Natural killer cell (primary cell): ENCODE measurements at regions not wholly inside any gene's neighbourhood (a gene's known extent, or its start where the extent isn't known, plus 50 kb on each side); places are given as distances from the start of the nearest gene placed in this dataset.

Experiments
- ATAC-seq, 3 donors: fragments of 150-1000 bp in 2 of 3; fragments of 200-7000 bp in 1 of 3; cut with Tn5 transposase; 1 replicate in 1 of 3; 2 replicates in 2 of 3; pipeline ENCODE4 v1.10.0; 2021; ENCODE audit warnings: mild to moderate bottlenecking in 2 of 3, moderate library complexity in 2 of 3
- DNase-seq, 2 donors: peaks; one replicate each; pipeline versions ENCODE4 v3.0.0 to v3.0.0-alpha.2; 2013 to 2021; ENCODE audit warnings: mixed read lengths in 1 of 2
- H3K27ac ChIP-seq: one replicate; pipeline ENCODE4 v1.5.1; 2013; ENCODE audit warnings: mild to moderate bottlenecking, low read length
- H3K27me3 ChIP-seq: one replicate; pipeline ENCODE4 v1.6.1; 2013; ENCODE audit warnings: low read length; ENCODE audit not compliant: control insufficient read depth, insufficient read depth
- H3K36me3 ChIP-seq: one replicate; pipeline ENCODE4 v1.6.1; 2013; ENCODE audit warnings: low read length; ENCODE audit not compliant: control insufficient read depth, insufficient read depth
- H3K4me1 ChIP-seq: one replicate; pipeline ENCODE4 v1.6.1; 2013; ENCODE audit warnings: low read length; ENCODE audit not compliant: control insufficient read depth, insufficient read depth
- H3K4me3 ChIP-seq: one replicate; pipeline ENCODE4 v1.5.1; 2013; ENCODE audit warnings: low read length
- H3K9me3 ChIP-seq: one replicate; pipeline ENCODE4 v1.6.1; 2013; ENCODE audit warnings: low read length; ENCODE audit not compliant: control insufficient read depth, insufficient read depth
- H3K27ac Mint-ChIP-seq, 2 donors: one replicate each; pipeline ENCODE4 v1.8.0; 2022; ENCODE audit warnings: mild to moderate bottlenecking in 2 of 2, mixed read lengths in 2 of 2, moderate library complexity in 1 of 2
- H3K27me3 Mint-ChIP-seq, 2 donors: one replicate each; pipeline ENCODE4 v1.8.0; 2022; ENCODE audit warnings: low read depth in 2 of 2, mixed read lengths in 2 of 2
- H3K36me3 Mint-ChIP-seq: one replicate; pipeline ENCODE4 v1.8.0; 2022; ENCODE audit warnings: mixed read lengths
- H3K4me1 Mint-ChIP-seq, 2 donors: one replicate each; pipeline ENCODE4 v1.8.0; 2022; ENCODE audit warnings: mixed read lengths in 2 of 2
- H3K4me3 Mint-ChIP-seq: one replicate; pipeline ENCODE4 v1.8.0; 2022; ENCODE audit warnings: mild to moderate bottlenecking, moderate library complexity, mixed read lengths
- H3K9me3 Mint-ChIP-seq, 2 donors: one replicate each; pipeline ENCODE4 v1.8.0; 2022; ENCODE audit warnings: mixed read lengths in 2 of 2
- WGBS: methylation state at CpG from one replicate; pipeline ENCODE4 v1.1.7; 2013; ENCODE audit warnings: missing lambda C conversion rate; ENCODE audit not compliant: insufficient coverage; 5-methylcytosine and 5-hydroxymethylcytosine counted together
- intact Hi-C: fragments of 100-400 bp; cut with micrococcal nuclease; formaldehyde crosslinking; loops from one replicate; pipeline ENCODE4 v1.14.2; 2022
- TF ChIP-seq, protein P1 (sequence below): fragments of 200-600 bp; IDR thresholded peaks from one replicate; pipeline ENCODE4 v1.8.0; 2022; ENCODE audit warnings: antibody characterized with exemption

DNA sequence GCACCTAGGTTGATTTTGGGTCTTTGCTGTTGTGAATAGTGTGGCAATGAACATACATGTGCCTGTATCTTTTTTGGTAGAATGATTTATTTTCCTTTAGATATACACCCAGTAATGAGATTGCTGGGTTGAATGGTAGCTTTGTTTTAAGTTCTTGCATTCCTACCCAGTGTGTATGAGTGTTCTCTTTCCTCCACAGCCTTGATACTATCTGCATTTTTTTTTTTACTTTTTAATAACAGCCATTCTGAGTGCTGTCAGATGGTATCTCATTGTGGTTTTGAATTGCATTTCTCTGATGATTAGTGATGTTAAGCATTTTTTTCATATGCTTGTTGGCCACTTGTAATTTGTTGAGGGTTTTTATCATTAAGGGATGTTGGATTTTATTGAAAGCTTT, 351.8 kb upstream of the GNPDA2 start:
- H3K4me3 ChIP-seq: no peak overlapping the region
- H3K4me3 Mint-ChIP-seq: no peak overlapping the region
- H3K27me3 ChIP-seq: no peaks in the 10 kb centered on the region
- peaks cover 11 to 16% of the 10 kb centered on the region in 2 donors for H3K9me3 Mint-ChIP-seq
- H3K27ac ChIP-seq: no peak overlapping the region
- H3K4me1 ChIP-seq: no peaks in the 10 kb centered on the region
- no peaks in the 10 kb centered on the region for H3K4me1 Mint-ChIP-seq
- H3K36me3 Mint-ChIP-seq: peaks cover 18% of the 10 kb centered on the region
- intact Hi-C loops: no loop called here
- no peak overlapping the region for H3K27ac Mint-ChIP-seq
- H3K36me3 ChIP-seq: no peaks in the 10 kb centered on the region
- H3K9me3 ChIP-seq: no peaks in the 10 kb centered on the region
- ATAC-seq (no peak), DNase-seq (no peak)
- H3K27me3 Mint-ChIP-seq: no peaks in the 10 kb centered on the region
- TF ChIP-seq, protein P1, sequence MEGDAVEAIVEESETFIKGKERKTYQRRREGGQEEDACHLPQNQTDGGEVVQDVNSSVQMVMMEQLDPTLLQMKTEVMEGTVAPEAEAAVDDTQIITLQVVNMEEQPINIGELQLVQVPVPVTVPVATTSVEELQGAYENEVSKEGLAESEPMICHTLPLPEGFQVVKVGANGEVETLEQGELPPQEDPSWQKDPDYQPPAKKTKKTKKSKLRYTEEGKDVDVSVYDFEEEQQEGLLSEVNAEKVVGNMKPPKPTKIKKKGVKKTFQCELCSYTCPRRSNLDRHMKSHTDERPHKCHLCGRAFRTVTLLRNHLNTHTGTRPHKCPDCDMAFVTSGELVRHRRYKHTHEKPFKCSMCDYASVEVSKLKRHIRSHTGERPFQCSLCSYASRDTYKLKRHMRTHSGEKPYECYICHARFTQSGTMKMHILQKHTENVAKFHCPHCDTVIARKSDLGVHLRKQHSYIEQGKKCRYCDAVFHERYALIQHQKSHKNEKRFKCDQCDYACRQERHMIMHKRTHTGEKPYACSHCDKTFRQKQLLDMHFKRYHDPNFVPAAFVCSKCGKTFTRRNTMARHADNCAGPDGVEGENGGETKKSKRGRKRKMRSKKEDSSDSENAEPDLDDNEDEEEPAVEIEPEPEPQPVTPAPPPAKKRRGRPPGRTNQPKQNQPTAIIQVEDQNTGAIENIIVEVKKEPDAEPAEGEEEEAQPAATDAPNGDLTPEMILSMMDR: no peak

DNA sequence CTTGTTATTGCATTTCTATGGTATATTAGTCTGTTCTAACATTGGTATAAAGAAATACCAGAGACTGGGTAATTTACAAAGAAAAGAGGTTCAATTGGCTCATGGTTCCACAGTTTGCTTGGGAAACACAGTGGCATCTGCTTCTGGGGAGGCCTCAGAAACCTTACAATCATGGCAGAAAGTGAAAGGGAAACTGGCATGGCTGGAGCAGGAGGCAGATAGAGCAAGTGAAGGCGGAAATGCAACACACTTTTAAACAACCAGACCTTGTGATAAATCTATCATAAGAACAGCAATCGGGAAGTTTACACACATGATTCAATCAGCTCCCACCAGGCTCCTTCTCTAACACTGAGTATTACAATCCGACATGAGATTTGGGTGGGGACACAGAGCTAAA, 346.6 kb upstream of the GNPDA2 start:
- Mint-ChIP-seq H3K27ac (no peak overlapping the region), H3K4me3 (no peak overlapping the region), H3K27me3 (no peaks in the 10 kb centered on the region), H3K9me3 (peaks cover 10 to 23% of the 10 kb centered on the region in 2 donors), H3K36me3 (peaks cover 5% of the 10 kb centered on the region), H3K4me1 (no peaks in the 10 kb centered on the region)
- TF ChIP-seq, protein P1: no peak
- no peaks in the 10 kb centered on the region for H3K4me1 ChIP-seq
- 72% methylated on average over 3 of the region's 3 CpGs for WGBS
- ATAC-seq (no peak), DNase-seq (no peak)
- intact Hi-C loops: no loop called here
- no peaks in the 10 kb centered on the region for H3K27me3 ChIP-seq
- no peak overlapping the region for H3K4me3 ChIP-seq
- H3K9me3 ChIP-seq: peaks cover 2% of the 10 kb centered on the region
- no peak overlapping the region for H3K27ac ChIP-seq
- no peaks in the 10 kb centered on the region for H3K36me3 ChIP-seq

DNA sequence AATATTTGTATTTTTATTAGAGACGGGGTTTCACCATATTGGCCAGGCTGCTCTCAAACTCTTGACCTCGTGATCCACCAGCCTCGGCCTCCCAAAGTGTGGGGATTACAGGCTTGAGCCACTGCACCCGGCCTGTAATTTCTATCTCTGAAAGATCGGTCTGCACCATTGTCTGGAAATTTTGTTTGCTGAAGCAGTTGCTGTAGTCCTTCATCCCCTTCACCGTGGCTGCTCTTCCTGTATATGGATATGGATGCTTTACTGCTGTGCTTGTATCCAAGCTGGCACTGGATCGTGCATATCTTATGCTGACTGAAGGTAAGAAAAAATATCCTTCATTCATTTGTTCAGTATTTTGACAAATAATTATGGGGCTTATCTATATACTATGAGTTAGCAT, 338.4 kb upstream of the GNPDA2 start:
- Mint-ChIP-seq H3K4me1 (no peaks in the 10 kb centered on the region), H3K4me3 (no peak overlapping the region), H3K36me3 (peaks cover 6% of the 10 kb centered on the region), H3K27me3 (no peaks in the 10 kb centered on the region), H3K27ac (no peak overlapping the region), H3K9me3 (peaks cover 19 to 21% of the 10 kb centered on the region in 2 donors)
- no peaks in the 10 kb centered on the region for H3K4me1 ChIP-seq
- 87% methylated on average over 6 of the region's 7 CpGs for WGBS
- no peak overlapping the region for H3K4me3 ChIP-seq
- intact Hi-C loops: no loop called here
- no peaks in the 10 kb centered on the region for H3K36me3 ChIP-seq
- ATAC-seq (no peak), DNase-seq (no peak)
- TF ChIP-seq, protein P1: no peak
- peaks cover 3% of the 10 kb centered on the region for H3K9me3 ChIP-seq
- H3K27me3 ChIP-seq: no peaks in the 10 kb centered on the region
- H3K27ac ChIP-seq: no peak overlapping the region

DNA sequence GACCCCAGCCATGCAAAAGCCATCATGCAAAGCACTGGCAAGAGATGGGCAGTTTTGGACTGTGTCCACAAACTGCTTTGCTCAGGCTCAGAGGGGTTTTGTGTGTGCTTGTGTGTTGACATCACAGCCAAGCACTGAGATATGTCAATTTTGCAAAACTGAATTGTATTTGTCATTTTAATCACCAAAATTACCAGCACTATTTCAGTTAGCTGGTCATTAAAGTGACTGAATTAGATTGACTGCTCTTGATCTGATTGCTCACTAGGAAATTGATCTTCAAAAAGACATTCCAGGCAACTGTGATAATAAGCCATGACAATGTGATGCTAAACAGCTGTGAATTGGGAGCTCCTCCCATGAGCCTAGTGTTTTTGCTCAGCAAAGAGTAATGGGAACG, 337.3 kb upstream of the GNPDA2 start:
- 43% methylated on average over 1 of the region's 1 CpG for WGBS
- Mint-ChIP-seq H3K36me3 (peaks cover 6% of the 10 kb centered on the region), H3K4me1 (no peaks in the 10 kb centered on the region), H3K27me3 (no peaks in the 10 kb centered on the region), H3K27ac (no peak overlapping the region), H3K9me3 (peaks cover 15 to 17% of the 10 kb centered on the region in 2 donors), H3K4me3 (no peak overlapping the region)
- DNase-seq (no peak), ATAC-seq (no peak)
- H3K36me3 ChIP-seq: no peaks in the 10 kb centered on the region
- intact Hi-C loops: no loop called here
- no peaks in the 10 kb centered on the region for H3K27me3 ChIP-seq
- peaks cover 3% of the 10 kb centered on the region for H3K9me3 ChIP-seq
- H3K4me3 ChIP-seq: no peak overlapping the region
- TF ChIP-seq, protein P1: no peak
- no peak overlapping the region for H3K27ac ChIP-seq
- no peaks in the 10 kb centered on the region for H3K4me1 ChIP-seq
